ENCODE measurements at regions not wholly inside any gene's neighbourhood (a gene's known extent, or its start where the extent isn't known, plus 50 kb on each side); places are given as distances from the start of the nearest gene placed in this dataset.

- TF ChIP-seq CTCF (IDR thresholded peaks at IDR 0.05) (peak; percentile 12; the same call in 1 of the 2 replicates), POLR2AphosphoS5 (IDR thresholded peaks at IDR 0.05; ENCODE audit: low read depth, low read length) (no peak), TCF7L2 (IDR thresholded peaks at IDR 0.05; ENCODE audit: low read depth, low read length) (no peak)
Measured at GRCh38 chr14:86153480-86153879, 623.5 kb downstream of the FLRT2 start.

All from Panc1 (cell line).